ENCODE measurements at regions not wholly inside any gene's neighbourhood (a gene's known extent, or its start where the extent isn't known, plus 50 kb on each side); places are given as distances from the start of the nearest gene placed in this dataset.

GRCh38 chr4:123940604-123941003 is 544.0 kb downstream of the SPRY1 start:
- H3K27ac ChIP-seq: no peak overlapping the region
- H3K4me1 ChIP-seq (replicated peaks in 1 of 2): peaks cover 11 to 19% of the 10 kb centered on the region in 2 donors
- H3K4me3 ChIP-seq: no peak overlapping the region
- 22 to 96% (median 88%) methylated on average over 2 of the region's 2 CpGs; no CpG with 5 or more reads in 1 of the 10 experiments for WGBS, 10 experiments
- no peak for ATAC-seq (replicated peaks in 6 of 8)
- in situ Hi-C loops (cut with MboI; ENCODE audit: low pct_unique_long_range_greater_than_20kb in 2 of 9, low sequenced_read_pairs in 9 of 9, unreplicated experiment in 9 of 9): no loop called here

- in situ Hi-C loops (cut with MboI; ENCODE audit: low pct_unique_long_range_greater_than_20kb in 2 of 9, low sequenced_read_pairs in 9 of 9, unreplicated experiment in 9 of 9): no loop called here
- Histone ChIP-seq H3K4me1 (replicated peaks in 1 of 2) (peaks cover 11 to 19% of the 10 kb centered on the region in 2 donors), H3K27ac (no peak overlapping the region), H3K4me3 (no peak overlapping the region)
- 0 to 67% (median 13%) methylated on average over 1 of the region's 1 CpG; no CpG with 5 or more reads in 1 of the 10 experiments for WGBS, 10 experiments
- ATAC-seq (replicated peaks in 6 of 8): peak in 2 of 8 experiments; percentile 70 to 73
Observed at GRCh38 chr4:123941306-123941705, 544.7 kb downstream of the SPRY1 start.

- Histone ChIP-seq H3K27ac (no peak overlapping the region), H3K4me1 (replicated peaks in 1 of 2) (peaks cover 0 to 2% of the 10 kb centered on the region in 2 donors), H3K4me3 (no peak overlapping the region)
- in situ Hi-C loops (cut with MboI; ENCODE audit: low pct_unique_long_range_greater_than_20kb in 2 of 9, low sequenced_read_pairs in 9 of 9, unreplicated experiment in 9 of 9): no loop called here
- no peak for ATAC-seq (replicated peaks in 6 of 8)
- 22 to 100% (median 78%) methylated on average over 1 of the region's 1 CpG; no CpG with 5 or more reads in 4 of the 10 experiments for WGBS, 10 experiments
Observed at GRCh38 chr4:123943976-123944375, 547.4 kb downstream of the SPRY1 start.

- ATAC-seq (replicated peaks in 6 of 8): no peak
- WGBS, 10 experiments: 57 to 100% (median 94%) methylated on average over 1 to 7 of the region's 7 CpGs
- no peak overlapping the region for H3K4me3 ChIP-seq
- peaks cover 0 to 2% of the 10 kb centered on the region in 2 donors for H3K4me1 ChIP-seq (replicated peaks in 1 of 2)
- in situ Hi-C loops (cut with MboI; ENCODE audit: low pct_unique_long_range_greater_than_20kb in 2 of 9, low sequenced_read_pairs in 9 of 9, unreplicated experiment in 9 of 9): no loop called here
- H3K27ac ChIP-seq: no peak overlapping the region
Observed at GRCh38 chr4:123945301-123945700, 548.7 kb downstream of the SPRY1 start.

GRCh38 chr4:123950530-123950929 is 553.9 kb downstream of the SPRY1 start:
- in situ Hi-C loops (cut with MboI; ENCODE audit: low pct_unique_long_range_greater_than_20kb in 2 of 9, low sequenced_read_pairs in 9 of 9, unreplicated experiment in 9 of 9): no loop called here
- Histone ChIP-seq H3K4me3 (no peak overlapping the region), H3K4me1 (replicated peaks in 1 of 2) (no peaks in the 10 kb centered on the region), H3K27ac (no peak overlapping the region)
- no peak for ATAC-seq (replicated peaks in 6 of 8)

GRCh38 chr4:123952530-123953274 is 556.1 kb downstream of the SPRY1 start:
- WGBS, 10 experiments: 0 to 67% (median 40%) methylated on average over 1 to 3 of the region's 3 CpGs; no CpG with 5 or more reads in 1 of the 10 experiments
- Histone ChIP-seq H3K4me3 (no peak overlapping the region), H3K4me1 (replicated peaks in 1 of 2) (no peaks in the 10 kb centered on the region), H3K27ac (no peak overlapping the region)
- in situ Hi-C loops (cut with MboI; ENCODE audit: low pct_unique_long_range_greater_than_20kb in 2 of 9, low sequenced_read_pairs in 9 of 9, unreplicated experiment in 9 of 9): no loop called here
- peak in 3 of 8 experiments; percentile 30 to 82 (median 74) for ATAC-seq (replicated peaks in 6 of 8)

GRCh38 chr4:123953566-123953965 is 557.0 kb downstream of the SPRY1 start:
- H3K4me3 ChIP-seq: no peak overlapping the region
- WGBS, 10 experiments: 7 to 100% (median 49%) methylated on average over 2 to 3 of the region's 3 CpGs; no CpG with 5 or more reads in 2 of the 10 experiments

GRCh38 chr4:123954220-123954619 is 557.6 kb downstream of the SPRY1 start:
- peak in 2 of 8 experiments; percentile 25 to 44 for ATAC-seq (replicated peaks in 6 of 8)
- 33 to 100% (median 66%) methylated on average over 1 to 4 of the region's 4 CpGs; no CpG with 5 or more reads in 1 of the 10 experiments for WGBS, 10 experiments

More at GRCh38 chr4:123953566-123953965, 557.0 kb downstream of the SPRY1 start:
- no peak overlapping the region for H3K27ac ChIP-seq
- H3K4me1 ChIP-seq (replicated peaks in 1 of 2): no peaks in the 10 kb centered on the region
- in situ Hi-C loops (cut with MboI; ENCODE audit: low pct_unique_long_range_greater_than_20kb in 2 of 9, low sequenced_read_pairs in 9 of 9, unreplicated experiment in 9 of 9): no loop called here
- ATAC-seq (replicated peaks in 6 of 8): peak in 2 of 8 experiments; percentile 28 to 48

GRCh38 chr4:123955167-123955800 is 558.7 kb downstream of the SPRY1 start:
- in situ Hi-C loops (cut with MboI; ENCODE audit: low pct_unique_long_range_greater_than_20kb in 2 of 9, low sequenced_read_pairs in 9 of 9, unreplicated experiment in 9 of 9): no loop called here
- Histone ChIP-seq H3K4me3 (no peak overlapping the region), H3K4me1 (replicated peaks in 1 of 2) (no peaks in the 10 kb centered on the region), H3K27ac (no peak overlapping the region)
- WGBS, 10 experiments: 78 to 100% (median 93%) methylated on average over 1 to 3 of the region's 3 CpGs; no CpG with 5 or more reads in 1 of the 10 experiments
- ATAC-seq (replicated peaks in 6 of 8): no peak

More at GRCh38 chr4:123954220-123954619, 557.6 kb downstream of the SPRY1 start:
- Histone ChIP-seq H3K27ac (no peak overlapping the region), H3K4me1 (replicated peaks in 1 of 2) (no peaks in the 10 kb centered on the region), H3K4me3 (no peak overlapping the region)
- in situ Hi-C loops (cut with MboI; ENCODE audit: low pct_unique_long_range_greater_than_20kb in 2 of 9, low sequenced_read_pairs in 9 of 9, unreplicated experiment in 9 of 9): no loop called here

- Histone ChIP-seq H3K4me3 (no peak overlapping the region), H3K27ac (no peak overlapping the region), H3K4me1 (replicated peaks in 1 of 2) (no peaks in the 10 kb centered on the region)
- ATAC-seq (replicated peaks in 6 of 8): no peak
- 83 to 100% (median 93%) methylated on average over 1 to 3 of the region's 7 CpGs; no CpG with 5 or more reads in 5 of the 10 experiments for WGBS, 10 experiments
- in situ Hi-C loops (cut with MboI; ENCODE audit: low pct_unique_long_range_greater_than_20kb in 2 of 9, low sequenced_read_pairs in 9 of 9, unreplicated experiment in 9 of 9): no loop called here
Observed at GRCh38 chr4:123956204-123956603, 559.6 kb downstream of the SPRY1 start.

GRCh38 chr4:123966990-123967769 is 570.6 kb downstream of the SPRY1 start:
- WGBS, 10 experiments: 0 to 100% (median 70%) methylated on average over 1 to 4 of the region's 4 CpGs
- peak in 6 of 8 experiments; percentile 25 to 100 (median 42) for ATAC-seq (replicated peaks in 6 of 8)
- no peak overlapping the region for H3K4me3 ChIP-seq
- H3K27ac ChIP-seq: no peak overlapping the region
- in situ Hi-C loops (cut with MboI; ENCODE audit: low pct_unique_long_range_greater_than_20kb in 2 of 9, low sequenced_read_pairs in 9 of 9, unreplicated experiment in 9 of 9): no loop called here
- no peaks in the 10 kb centered on the region for H3K4me1 ChIP-seq (replicated peaks in 1 of 2)

- H3K4me1 ChIP-seq (replicated peaks in 1 of 2): peaks cover 14 to 18% of the 10 kb centered on the region in 2 donors
- ATAC-seq (replicated peaks in 6 of 8): no peak
- 25 to 100% (median 80%) methylated on average over 1 of the region's 1 CpG; no CpG with 5 or more reads in 2 of the 10 experiments for WGBS, 10 experiments
- H3K4me3 ChIP-seq: no peak overlapping the region
- H3K27ac ChIP-seq: no peak overlapping the region
- in situ Hi-C loops (cut with MboI; ENCODE audit: low pct_unique_long_range_greater_than_20kb in 2 of 9, low sequenced_read_pairs in 9 of 9, unreplicated experiment in 9 of 9): no loop called here
Observed at GRCh38 chr4:123972031-123972430, 575.4 kb downstream of the SPRY1 start.

Measured in motor neuron (in vitro differentiated cells).